Sigmoid colon (tissue), 4 donors: ENCODE measurements at regions not wholly inside any gene's neighbourhood (a gene's known extent, or its start where the extent isn't known, plus 50 kb on each side); places are given as distances from the start of the nearest gene placed in this dataset.
"Not testable (repeated sequence)": the region's sequence is repeated elsewhere in the genome, so short reads cannot be mapped to it uniquely, and the experiment has no call there.

Source experiments
- EP300 ChIP-seq, 4 donors: sonication (generic); formaldehyde crosslinking; IDR thresholded peaks; one replicate each; pipeline ENCODE4 v1.6.1; 2017; ENCODE audit warnings: antibody characterized with exemption in 4 of 4
- POLR2A ChIP-seq, 2 donors: fragments of 450-650 bp; IDR thresholded peaks; one replicate each; pipeline ENCODE4 v1.6.1; 2016; ENCODE audit warnings: antibody characterized with exemption in 2 of 2, mild to moderate bottlenecking in 2 of 2, moderate library complexity in 2 of 2
- TF ChIP-seq, protein P1 (sequence below), 4 experiments: fragments of 450-650 bp in 3 of 4; fragments of 200-600 bp in 1 of 4; IDR thresholded peaks; one replicate each; pipeline ENCODE4 v1.5.1; 2016 to 2019; ENCODE audit warnings: antibody characterized with exemption in 4 of 4, mild to moderate bottlenecking in 3 of 4, moderate library complexity in 2 of 4

- TF ChIP-seq POLR2A, EP300 (IDR thresholded peaks at IDR 0.05): not testable (repeated sequence)
- TF ChIP-seq, protein P1, sequence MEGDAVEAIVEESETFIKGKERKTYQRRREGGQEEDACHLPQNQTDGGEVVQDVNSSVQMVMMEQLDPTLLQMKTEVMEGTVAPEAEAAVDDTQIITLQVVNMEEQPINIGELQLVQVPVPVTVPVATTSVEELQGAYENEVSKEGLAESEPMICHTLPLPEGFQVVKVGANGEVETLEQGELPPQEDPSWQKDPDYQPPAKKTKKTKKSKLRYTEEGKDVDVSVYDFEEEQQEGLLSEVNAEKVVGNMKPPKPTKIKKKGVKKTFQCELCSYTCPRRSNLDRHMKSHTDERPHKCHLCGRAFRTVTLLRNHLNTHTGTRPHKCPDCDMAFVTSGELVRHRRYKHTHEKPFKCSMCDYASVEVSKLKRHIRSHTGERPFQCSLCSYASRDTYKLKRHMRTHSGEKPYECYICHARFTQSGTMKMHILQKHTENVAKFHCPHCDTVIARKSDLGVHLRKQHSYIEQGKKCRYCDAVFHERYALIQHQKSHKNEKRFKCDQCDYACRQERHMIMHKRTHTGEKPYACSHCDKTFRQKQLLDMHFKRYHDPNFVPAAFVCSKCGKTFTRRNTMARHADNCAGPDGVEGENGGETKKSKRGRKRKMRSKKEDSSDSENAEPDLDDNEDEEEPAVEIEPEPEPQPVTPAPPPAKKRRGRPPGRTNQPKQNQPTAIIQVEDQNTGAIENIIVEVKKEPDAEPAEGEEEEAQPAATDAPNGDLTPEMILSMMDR (IDR thresholded peaks at IDR 0.05), result not testable (repeated sequence)
Measured at GRCh38 chr4:49147143-49147542, 161.1 kb downstream of the CWH43 start.
